HEK293T (cell line): ENCODE measurements at regions not wholly inside any gene's neighbourhood (a gene's known extent, or its start where the extent isn't known, plus 50 kb on each side); places are given as distances from the start of the nearest gene placed in this dataset.

Experiments
- ARNT ChIP-seq: fragments of 450-650 bp; IDR thresholded peaks from 2 replicates; pipeline ENCODE4 v1.6.1; 2017; ENCODE audit warnings: mild to moderate bottlenecking
- CTBP1 ChIP-seq: fragments of 450-650 bp; IDR thresholded peaks from 2 replicates; pipeline ENCODE4 v1.6.1; 2016; ENCODE audit warnings: borderline replicate concordance
- ELF4 ChIP-seq: fragments of 450-650 bp; IDR thresholded peaks from 2 replicates; pipeline ENCODE4 v1.6.1; 2017; ENCODE audit warnings: antibody characterized with exemption
- FOXK2 ChIP-seq: fragments of 450-650 bp; IDR thresholded peaks from 2 replicates; pipeline ENCODE4 v1.6.1; 2016; ENCODE audit warnings: mild to moderate bottlenecking
- PKNOX1 ChIP-seq: fragments of 450-650 bp; IDR thresholded peaks from 2 replicates; pipeline ENCODE4 v1.6.1; 2016
- SP1 ChIP-seq: fragments of 450-650 bp; IDR thresholded peaks from 2 replicates; pipeline ENCODE4 v1.6.1; 2017
- SUZ12 ChIP-seq: fragments of 450-650 bp; IDR thresholded peaks from 2 replicates; pipeline ENCODE4 v1.6.1; 2016; ENCODE audit warnings: mild to moderate bottlenecking
- TARDBP ChIP-seq: fragments of 450-650 bp; IDR thresholded peaks from 2 replicates; pipeline ENCODE4 v1.6.1; 2016

DNA sequence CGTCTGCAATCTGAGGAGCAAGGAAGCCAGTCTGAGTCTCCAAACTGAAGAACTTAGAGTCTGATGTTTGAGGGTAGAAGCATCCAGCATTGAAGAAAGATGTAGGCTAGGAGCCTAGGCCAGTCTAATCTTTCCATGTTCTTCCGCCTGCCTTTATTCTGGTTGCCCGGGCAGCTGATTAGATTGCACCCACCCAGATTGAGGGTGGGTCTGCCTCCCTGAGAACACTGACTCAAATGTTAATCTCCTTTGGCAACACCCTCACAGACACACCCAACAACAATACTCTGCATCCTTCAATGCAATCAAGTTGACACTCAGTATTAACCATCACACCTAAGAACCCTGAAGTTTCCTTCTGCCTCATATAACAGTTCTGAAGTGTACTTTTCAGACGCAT, 350.1 kb downstream of the RFPL4B start:
- TF ChIP-seq PKNOX1 = no peak
- no peak for TF ChIP-seq SP1
- TF ChIP-seq CTBP1 = no peak
- TF ChIP-seq FOXK2 = no peak
- TF ChIP-seq SUZ12 = no peak
- no peak for TF ChIP-seq ARNT
- TF ChIP-seq TARDBP = no peak
- no peak for TF ChIP-seq ELF4
